SU-DHL-6 (cell line): ENCODE measurements at regions not wholly inside any gene's neighbourhood (a gene's known extent, or its start where the extent isn't known, plus 50 kb on each side); places are given as distances from the start of the nearest gene placed in this dataset.

Experiments used
- H2AFZ ChIP-seq: fragments of 200-600 bp; sonication (generic); 2 replicates; pipeline ENCODE4 v1.6.1; 2014; ENCODE audit warnings: low read depth, mild to moderate bottlenecking, moderate library complexity, mixed read lengths, antibody characterized with exemption, low read length; ENCODE audit not compliant: severe bottlenecking
- H3F3A ChIP-seq: fragments of 200-600 bp; shearing (Covaris generic); 2 replicates; pipeline ENCODE4 v1.6.0; 2016; ENCODE audit warnings: antibody characterized with exemption, mild to moderate bottlenecking; ENCODE audit not compliant: insufficient read depth
- H3K27ac ChIP-seq: fragments of 200-600 bp; sonication (generic); 2 replicates; pipeline ENCODE4 v1.5.1; 2016; ENCODE audit warnings: low read depth, mild to moderate bottlenecking, low read length, moderate library complexity, mixed read lengths
- H3K27me3 ChIP-seq: fragments of 200-600 bp; sonication (generic), shearing (Covaris generic); 2 replicates; pipeline ENCODE4 v1.6.0; 2014; ENCODE audit warnings: mild to moderate bottlenecking, low read length
- H3K36me3 ChIP-seq: fragments of 200-600 bp; sonication (generic); 2 replicates; pipeline ENCODE4 v1.6.1; 2014; ENCODE audit warnings: mild to moderate bottlenecking, low read length, mixed read lengths
- H3K4me2 ChIP-seq: fragments of 300-600, 200-600 bp; shearing (Covaris generic), sonication (generic); 2 replicates; pipeline ENCODE4 v1.6.0; 2014; ENCODE audit warnings: low read length, low read depth, mild to moderate bottlenecking; ENCODE audit not compliant: poor library complexity, severe bottlenecking
- H3K4me3 ChIP-seq: fragments of 200-600 bp; sonication (generic); 2 replicates; pipeline ENCODE4 v1.5.1; 2014; ENCODE audit warnings: antibody characterized with exemption, low read length, mild to moderate bottlenecking, mixed read lengths; ENCODE audit not compliant: insufficient read depth, poor library complexity, severe bottlenecking
- H3K79me2 ChIP-seq: fragments of 200-600 bp; sonication (generic); 2 replicates; pipeline ENCODE4 v1.6.1; 2014; ENCODE audit warnings: mild to moderate bottlenecking, low read length, moderate library complexity; ENCODE audit not compliant: insufficient read depth
- H3K9ac ChIP-seq: fragments of 200-600 bp; sonication (generic); 2 replicates; pipeline ENCODE4 v1.7.0; 2014; ENCODE audit warnings: mild to moderate bottlenecking, low read length
- H3K9me2 ChIP-seq: fragments of 200-600 bp; sonication (generic); replicated peaks from 2 replicates; pipeline ENCODE4 v1.6.1; 2014; ENCODE audit warnings: low read length; ENCODE audit not compliant: insufficient read depth
- H3K9me3 ChIP-seq: fragments of 200-600 bp; sonication (generic); 2 replicates; pipeline ENCODE4 v1.6.1; 2014; ENCODE audit warnings: low read length, mixed read lengths; ENCODE audit not compliant: insufficient read depth
- H4K20me1 ChIP-seq: fragments of 200-600 bp; sonication (generic); 2 replicates; pipeline ENCODE4 v1.6.1; 2014; ENCODE audit warnings: low read depth, mild to moderate bottlenecking, antibody characterized with exemption, low read length, moderate library complexity, mixed read lengths
- CTCF ChIP-seq: fragments of 200-600 bp; sonication (generic); IDR thresholded peaks from one replicate; pipeline ENCODE4 v1.5.1; 2017; ENCODE audit warnings: antibody characterized with exemption, mild to moderate bottlenecking, low read length, moderate library complexity; ENCODE audit not compliant: insufficient read depth, poor library complexity, severe bottlenecking
- EZH2phosphoT487 ChIP-seq: fragments of 200-600 bp; sonication (generic), shearing (Covaris generic); conservative IDR thresholded peaks from 2 replicates; pipeline ENCODE4 v1.6.1; 2018; ENCODE audit warnings: mild to moderate bottlenecking, antibody characterized with exemption, low read length, moderate library complexity, mixed read lengths

GRCh38 chr13:31469377-31469776 lies 269.6 kb downstream of the B3GLCT start:
- Histone ChIP-seq H3K9ac (no peak overlapping the region), H3K36me3 (no peaks in the 10 kb centered on the region), H2AFZ (no peak overlapping the region), H3K9me3 (no peaks in the 10 kb centered on the region), H3K27me3 (no peaks in the 10 kb centered on the region), H3K79me2 (no peaks in the 10 kb centered on the region), H3K27ac (no peak overlapping the region), H3K4me3 (no peak overlapping the region), H3K4me2 (no peak overlapping the region), H4K20me1 (no peaks in the 10 kb centered on the region), H3F3A (no peaks in the 10 kb centered on the region), H3K9me2 (no peaks in the 10 kb centered on the region)
- TF ChIP-seq CTCF (no peak), EZH2phosphoT487 (no peak)

GRCh38 chr13:31476266-31476665 lies 263.1 kb upstream of the RXFP2 start:
- no peaks in the 10 kb centered on the region for H3F3A ChIP-seq
- H3K79me2 ChIP-seq = no peaks in the 10 kb centered on the region
- no peak overlapping the region for H3K27ac ChIP-seq
- no peak overlapping the region for H3K4me3 ChIP-seq
- H3K9ac ChIP-seq = no peak overlapping the region
- no peak for TF ChIP-seq EZH2phosphoT487
- no peak for TF ChIP-seq CTCF
- no peaks in the 10 kb centered on the region for H3K9me3 ChIP-seq
- H3K36me3 ChIP-seq = no peaks in the 10 kb centered on the region
- no peaks in the 10 kb centered on the region for H4K20me1 ChIP-seq
- no peaks in the 10 kb centered on the region for H3K9me2 ChIP-seq
- no peaks in the 10 kb centered on the region for H3K27me3 ChIP-seq
- H2AFZ ChIP-seq = no peak overlapping the region
- no peak overlapping the region for H3K4me2 ChIP-seq

GRCh38 chr13:31476753-31477152 lies 262.6 kb upstream of the RXFP2 start:
- H3K9me3 ChIP-seq = no peaks in the 10 kb centered on the region
- no peak overlapping the region for H3K9ac ChIP-seq
- H3K27ac ChIP-seq = no peak overlapping the region
- no peak overlapping the region for H3K4me2 ChIP-seq
- TF ChIP-seq EZH2phosphoT487 (no peak), CTCF (no peak)
- no peaks in the 10 kb centered on the region for H4K20me1 ChIP-seq
- H3K9me2 ChIP-seq = no peaks in the 10 kb centered on the region
- no peaks in the 10 kb centered on the region for H3K79me2 ChIP-seq
- H3K27me3 ChIP-seq = no peaks in the 10 kb centered on the region
- no peak overlapping the region for H3K4me3 ChIP-seq
- no peaks in the 10 kb centered on the region for H3F3A ChIP-seq
- no peaks in the 10 kb centered on the region for H3K36me3 ChIP-seq
- no peak overlapping the region for H2AFZ ChIP-seq

GRCh38 chr13:31477961-31478360 lies 261.4 kb upstream of the RXFP2 start:
- Histone ChIP-seq H3K9me3 (no peaks in the 10 kb centered on the region), H2AFZ (no peak overlapping the region), H4K20me1 (no peaks in the 10 kb centered on the region), H3K27me3 (no peaks in the 10 kb centered on the region), H3K4me3 (no peak overlapping the region), H3K9ac (no peak overlapping the region), H3K79me2 (no peaks in the 10 kb centered on the region), H3K9me2 (no peaks in the 10 kb centered on the region), H3F3A (no peaks in the 10 kb centered on the region), H3K27ac (no peak overlapping the region), H3K4me2 (no peak overlapping the region), H3K36me3 (no peaks in the 10 kb centered on the region)
- TF ChIP-seq EZH2phosphoT487 = no peak
- no peak for TF ChIP-seq CTCF
